Panc1 (cell line): ENCODE measurements at regions not wholly inside any gene's neighbourhood (a gene's known extent, or its start where the extent isn't known, plus 50 kb on each side); places are given as distances from the start of the nearest gene placed in this dataset.

Experiments
- POLR2AphosphoS5 ChIP-seq: IDR thresholded peaks from 2 replicates; pipeline ENCODE4 v1.6.1; 2012; ENCODE audit warnings: mild to moderate bottlenecking, low read depth, low read length, moderate library complexity
- SIN3A ChIP-seq: IDR thresholded peaks from 2 replicates; pipeline ENCODE4 v1.6.1; 2012; ENCODE audit warnings: low read depth, mild to moderate bottlenecking, low read length, moderate library complexity, borderline replicate concordance; ENCODE audit not compliant: insufficient read depth
- TF ChIP-seq, protein P1 (sequence below): fragments of 450-650 bp; IDR thresholded peaks from 2 replicates; pipeline ENCODE4 v1.5.1; 2017; ENCODE audit warnings: mild to moderate bottlenecking
- TF ChIP-seq, protein P2 (sequence below), 2 experiments: IDR thresholded peaks; 2 replicates each; pipeline ENCODE4 v1.6.1; 2011 to 2012; ENCODE audit warnings: low read depth in 2 of 2, control low read depth in 1 of 2, low read length in 1 of 2, mild to moderate bottlenecking in 1 of 2, moderate library complexity in 1 of 2; ENCODE audit not compliant: insufficient read depth in 1 of 2

DNA sequence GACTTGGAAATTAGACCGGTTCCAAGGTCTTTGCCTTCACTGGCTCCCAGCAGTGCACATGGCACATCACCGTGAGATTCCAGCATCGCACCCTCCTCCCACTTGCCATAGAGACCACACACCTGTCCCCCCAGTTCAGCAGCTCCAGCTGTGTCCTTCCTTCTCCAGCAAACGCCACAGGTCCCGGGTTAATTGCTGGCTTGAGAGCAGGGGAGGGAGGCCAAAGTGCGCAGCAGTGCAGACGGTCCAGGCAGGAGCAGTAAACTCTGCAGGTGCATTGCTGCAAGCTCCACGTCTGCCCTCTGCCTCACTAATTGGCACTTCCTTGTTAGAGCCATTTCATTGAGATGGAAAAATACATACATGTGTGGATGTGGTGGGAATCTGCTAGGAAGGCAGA is 65.3 kb downstream of the KLHDC7A start:
- TF ChIP-seq, protein P1, sequence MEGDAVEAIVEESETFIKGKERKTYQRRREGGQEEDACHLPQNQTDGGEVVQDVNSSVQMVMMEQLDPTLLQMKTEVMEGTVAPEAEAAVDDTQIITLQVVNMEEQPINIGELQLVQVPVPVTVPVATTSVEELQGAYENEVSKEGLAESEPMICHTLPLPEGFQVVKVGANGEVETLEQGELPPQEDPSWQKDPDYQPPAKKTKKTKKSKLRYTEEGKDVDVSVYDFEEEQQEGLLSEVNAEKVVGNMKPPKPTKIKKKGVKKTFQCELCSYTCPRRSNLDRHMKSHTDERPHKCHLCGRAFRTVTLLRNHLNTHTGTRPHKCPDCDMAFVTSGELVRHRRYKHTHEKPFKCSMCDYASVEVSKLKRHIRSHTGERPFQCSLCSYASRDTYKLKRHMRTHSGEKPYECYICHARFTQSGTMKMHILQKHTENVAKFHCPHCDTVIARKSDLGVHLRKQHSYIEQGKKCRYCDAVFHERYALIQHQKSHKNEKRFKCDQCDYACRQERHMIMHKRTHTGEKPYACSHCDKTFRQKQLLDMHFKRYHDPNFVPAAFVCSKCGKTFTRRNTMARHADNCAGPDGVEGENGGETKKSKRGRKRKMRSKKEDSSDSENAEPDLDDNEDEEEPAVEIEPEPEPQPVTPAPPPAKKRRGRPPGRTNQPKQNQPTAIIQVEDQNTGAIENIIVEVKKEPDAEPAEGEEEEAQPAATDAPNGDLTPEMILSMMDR = no peak
- TF ChIP-seq, protein P2, sequence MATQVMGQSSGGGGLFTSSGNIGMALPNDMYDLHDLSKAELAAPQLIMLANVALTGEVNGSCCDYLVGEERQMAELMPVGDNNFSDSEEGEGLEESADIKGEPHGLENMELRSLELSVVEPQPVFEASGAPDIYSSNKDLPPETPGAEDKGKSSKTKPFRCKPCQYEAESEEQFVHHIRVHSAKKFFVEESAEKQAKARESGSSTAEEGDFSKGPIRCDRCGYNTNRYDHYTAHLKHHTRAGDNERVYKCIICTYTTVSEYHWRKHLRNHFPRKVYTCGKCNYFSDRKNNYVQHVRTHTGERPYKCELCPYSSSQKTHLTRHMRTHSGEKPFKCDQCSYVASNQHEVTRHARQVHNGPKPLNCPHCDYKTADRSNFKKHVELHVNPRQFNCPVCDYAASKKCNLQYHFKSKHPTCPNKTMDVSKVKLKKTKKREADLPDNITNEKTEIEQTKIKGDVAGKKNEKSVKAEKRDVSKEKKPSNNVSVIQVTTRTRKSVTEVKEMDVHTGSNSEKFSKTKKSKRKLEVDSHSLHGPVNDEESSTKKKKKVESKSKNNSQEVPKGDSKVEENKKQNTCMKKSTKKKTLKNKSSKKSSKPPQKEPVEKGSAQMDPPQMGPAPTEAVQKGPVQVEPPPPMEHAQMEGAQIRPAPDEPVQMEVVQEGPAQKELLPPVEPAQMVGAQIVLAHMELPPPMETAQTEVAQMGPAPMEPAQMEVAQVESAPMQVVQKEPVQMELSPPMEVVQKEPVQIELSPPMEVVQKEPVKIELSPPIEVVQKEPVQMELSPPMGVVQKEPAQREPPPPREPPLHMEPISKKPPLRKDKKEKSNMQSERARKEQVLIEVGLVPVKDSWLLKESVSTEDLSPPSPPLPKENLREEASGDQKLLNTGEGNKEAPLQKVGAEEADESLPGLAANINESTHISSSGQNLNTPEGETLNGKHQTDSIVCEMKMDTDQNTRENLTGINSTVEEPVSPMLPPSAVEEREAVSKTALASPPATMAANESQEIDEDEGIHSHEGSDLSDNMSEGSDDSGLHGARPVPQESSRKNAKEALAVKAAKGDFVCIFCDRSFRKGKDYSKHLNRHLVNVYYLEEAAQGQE (IDR thresholded peaks at IDR 0.05; ENCODE audit: insufficient read depth in 1 of 2, low read depth in 2 of 2, low read length in 1 of 2) = no peak
- TF ChIP-seq POLR2AphosphoS5 = no peak
- TF ChIP-seq SIN3A = no peak
